ENCODE measurements at regions not wholly inside any gene's neighbourhood (a gene's known extent, or its start where the extent isn't known, plus 50 kb on each side); places are given as distances from the start of the nearest gene placed in this dataset.

DNA sequence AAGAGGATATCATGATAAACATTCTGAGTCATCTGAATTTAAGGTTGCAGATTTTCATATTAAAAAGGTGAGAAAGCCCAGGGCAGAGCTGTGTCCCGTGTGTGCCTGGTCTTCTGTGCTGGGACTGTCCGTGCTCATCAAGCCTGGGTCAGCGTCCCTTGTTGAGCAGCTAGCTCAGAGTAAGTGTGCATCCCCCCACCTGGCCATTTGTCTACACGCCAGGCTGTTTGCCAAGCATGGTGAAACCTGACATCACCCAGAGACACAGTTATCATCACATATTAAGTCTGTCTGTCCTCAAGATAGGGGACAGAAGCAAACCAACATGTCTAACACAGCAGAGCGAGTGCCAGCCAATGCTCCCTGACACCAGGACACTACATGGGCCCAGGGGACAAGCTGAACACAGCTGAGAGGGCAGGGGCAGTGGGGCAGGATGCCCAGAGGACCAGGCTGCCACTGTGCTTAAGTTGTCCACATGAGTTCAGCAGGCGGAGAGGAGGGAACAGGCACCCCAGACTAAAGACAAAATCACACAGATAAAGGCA lies 57.9 kb upstream of the CNEP1R1 start:
- POLR2A ChIA-PET (ENCODE audit: low non-redundant PET) = no interaction called here
- no peak for DNase-seq (ENCODE audit: low spot score)
- TF ChIP-seq, protein P1, sequence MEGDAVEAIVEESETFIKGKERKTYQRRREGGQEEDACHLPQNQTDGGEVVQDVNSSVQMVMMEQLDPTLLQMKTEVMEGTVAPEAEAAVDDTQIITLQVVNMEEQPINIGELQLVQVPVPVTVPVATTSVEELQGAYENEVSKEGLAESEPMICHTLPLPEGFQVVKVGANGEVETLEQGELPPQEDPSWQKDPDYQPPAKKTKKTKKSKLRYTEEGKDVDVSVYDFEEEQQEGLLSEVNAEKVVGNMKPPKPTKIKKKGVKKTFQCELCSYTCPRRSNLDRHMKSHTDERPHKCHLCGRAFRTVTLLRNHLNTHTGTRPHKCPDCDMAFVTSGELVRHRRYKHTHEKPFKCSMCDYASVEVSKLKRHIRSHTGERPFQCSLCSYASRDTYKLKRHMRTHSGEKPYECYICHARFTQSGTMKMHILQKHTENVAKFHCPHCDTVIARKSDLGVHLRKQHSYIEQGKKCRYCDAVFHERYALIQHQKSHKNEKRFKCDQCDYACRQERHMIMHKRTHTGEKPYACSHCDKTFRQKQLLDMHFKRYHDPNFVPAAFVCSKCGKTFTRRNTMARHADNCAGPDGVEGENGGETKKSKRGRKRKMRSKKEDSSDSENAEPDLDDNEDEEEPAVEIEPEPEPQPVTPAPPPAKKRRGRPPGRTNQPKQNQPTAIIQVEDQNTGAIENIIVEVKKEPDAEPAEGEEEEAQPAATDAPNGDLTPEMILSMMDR (conservative IDR thresholded peaks at IDR 0.05; ENCODE audit: low read depth) = no peak
- CTCF ChIA-PET = no interaction called here
- H3K27ac ChIP-seq = no peak overlapping the region

DNA sequence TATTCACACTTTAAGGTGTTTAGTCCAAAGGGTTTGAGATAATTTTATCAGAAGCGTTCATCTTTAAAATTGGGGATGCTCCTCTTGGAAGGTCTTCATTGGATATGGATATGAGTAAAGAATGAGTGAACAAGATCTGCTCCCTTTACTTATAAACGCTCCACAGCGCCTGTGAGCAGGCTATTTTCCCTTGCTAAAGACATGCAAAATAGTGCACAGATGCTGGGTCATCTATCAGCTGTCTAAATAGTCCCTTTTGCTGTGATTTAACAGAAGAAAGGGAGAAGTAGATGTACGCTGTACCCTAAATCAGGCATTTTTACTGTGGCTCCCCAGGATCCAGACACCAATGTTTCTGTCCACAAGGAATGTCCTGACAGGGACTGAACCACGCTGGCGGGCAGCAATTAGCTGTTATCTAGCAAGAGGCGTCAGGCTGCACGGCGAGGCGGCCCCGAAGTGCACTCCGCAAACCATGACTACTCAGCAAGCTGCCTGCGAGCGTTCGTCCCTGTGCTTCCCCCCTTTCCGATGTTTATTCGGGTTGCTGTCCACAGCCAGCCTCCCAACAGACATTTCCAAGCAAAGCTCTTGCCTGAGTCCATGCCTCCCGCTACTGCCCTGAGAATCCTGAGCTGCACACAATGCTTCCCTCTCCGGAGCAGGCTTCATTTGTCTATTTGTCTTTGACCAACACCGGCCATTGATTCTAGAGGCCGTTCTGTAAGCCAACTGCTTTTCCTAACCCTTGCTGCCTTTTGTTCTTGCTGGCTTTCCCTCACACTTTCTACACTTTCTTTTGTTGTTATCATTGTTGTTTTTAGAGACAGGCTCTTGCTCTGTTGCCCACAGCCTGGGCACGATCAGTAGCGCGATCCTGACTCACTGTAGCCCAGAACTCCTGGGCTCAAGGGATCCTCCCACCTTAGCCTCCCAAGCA lies 55.7 kb upstream of the CNEP1R1 start:
- DNase-seq (ENCODE audit: low spot score) = no peak
- TF ChIP-seq, protein P1 (conservative IDR thresholded peaks at IDR 0.05; ENCODE audit: low read depth) = no peak
- CTCF ChIA-PET = interaction anchor here (0.5 to 0.6 kb wide), 2 partner anchors 13 to 182 kb away, joined by 3 to 4 read pairs; no protein-coding TSS in a partner anchor
- no peak overlapping the region for H3K27ac ChIP-seq
- POLR2A ChIA-PET (ENCODE audit: low non-redundant PET) = no interaction called here

DNA sequence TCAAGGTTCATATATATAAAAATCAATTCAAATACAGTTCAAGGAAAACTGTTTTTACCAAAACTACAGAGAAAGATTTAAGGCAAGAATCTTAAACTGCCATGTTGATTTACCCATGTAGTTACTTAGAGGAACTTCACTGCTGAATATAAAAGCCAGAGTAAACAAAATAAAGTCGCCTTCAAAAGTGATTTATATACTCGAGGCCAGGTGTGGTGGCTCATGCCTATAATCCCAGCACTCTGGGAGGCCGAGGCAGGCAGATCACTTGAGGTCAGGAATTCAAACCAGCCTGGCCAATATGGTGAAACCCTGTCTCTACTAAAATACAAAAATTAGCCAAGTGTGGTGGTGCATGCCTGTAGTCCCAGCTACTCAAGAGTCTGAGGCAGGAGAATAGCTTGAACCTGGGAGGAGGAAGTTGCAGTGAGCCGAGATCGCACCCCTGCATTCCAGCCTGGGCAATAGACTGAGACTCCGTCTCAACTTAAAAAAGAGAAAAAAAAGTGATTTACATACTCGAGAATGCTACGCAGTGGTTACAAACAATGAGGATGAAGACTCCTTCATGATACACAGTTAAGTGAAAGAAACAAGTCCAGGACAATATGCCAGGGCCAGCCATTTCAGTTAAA lies 54.1 kb upstream of the CNEP1R1 start:
- DNase-seq (ENCODE audit: low spot score) = no peak
- ChIA-PET CTCF (no interaction called here), POLR2A (ENCODE audit: low non-redundant PET) (no interaction called here)
- H3K27ac ChIP-seq = no peak overlapping the region
- TF ChIP-seq, protein P1 (conservative IDR thresholded peaks at IDR 0.05; ENCODE audit: low read depth) = no peak

DNA sequence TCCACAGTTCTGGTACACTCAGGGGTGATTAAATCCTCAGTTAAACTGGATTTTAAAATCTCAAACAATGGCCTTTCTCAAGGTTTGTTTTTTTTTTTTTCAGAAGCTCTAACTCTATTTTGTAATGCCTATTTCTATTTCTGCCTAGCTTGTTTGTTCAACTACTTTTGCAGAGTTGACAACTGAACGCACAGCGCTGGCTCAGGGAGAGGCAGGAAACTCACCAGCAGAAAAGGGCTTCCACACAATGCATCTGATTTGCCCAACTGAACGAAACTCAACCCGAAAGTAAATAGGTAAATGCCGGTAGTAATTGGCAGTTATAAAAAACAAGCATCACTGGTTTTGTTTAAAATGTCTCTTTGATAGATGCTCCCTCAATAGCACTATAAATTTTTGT lies 52.7 kb upstream of the CNEP1R1 start:
- no peak for DNase-seq (ENCODE audit: low spot score)
- ChIA-PET POLR2A (ENCODE audit: low non-redundant PET) (no interaction called here), CTCF (interaction anchor here (1.0 kb wide), 1 partner anchor 92 kb away, joined by 3 read pairs; no protein-coding TSS in a partner anchor)
- H3K27ac ChIP-seq = no peak overlapping the region
- TF ChIP-seq, protein P1 (conservative IDR thresholded peaks at IDR 0.05; ENCODE audit: low read depth) = no peak

DNA sequence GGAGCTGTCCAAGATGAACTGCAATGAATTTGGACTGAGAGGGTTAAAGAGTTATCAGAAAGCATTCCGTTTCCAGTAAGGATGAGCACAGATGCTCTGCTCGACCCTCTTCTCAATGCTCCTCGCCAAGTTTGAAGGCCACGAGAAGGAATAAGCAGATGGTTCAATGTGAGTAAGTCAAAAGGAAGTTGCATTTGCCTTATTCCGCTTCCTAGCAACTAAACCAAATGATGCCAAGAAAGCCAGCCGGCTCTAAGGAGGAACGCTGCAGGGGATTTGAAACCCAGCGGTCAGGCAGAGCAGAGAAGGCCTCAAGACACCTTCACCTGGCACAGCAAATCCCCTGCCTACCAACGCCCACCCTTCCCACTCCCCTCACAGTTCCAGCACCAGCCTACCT lies 52.1 kb upstream of the CNEP1R1 start:
- ChIA-PET POLR2A (ENCODE audit: low non-redundant PET) (no interaction called here), CTCF (interaction anchor here (0.6 kb wide), 1 partner anchor 82 kb away, joined by 3 read pairs; no protein-coding TSS in a partner anchor)
- no peak overlapping the region for H3K27ac ChIP-seq
- DNase-seq (ENCODE audit: low spot score) = no peak
- TF ChIP-seq, protein P1 (conservative IDR thresholded peaks at IDR 0.05; ENCODE audit: low read depth) = no peak
